Stimulated activated memory B cell treated with anti-CD40 and anti-IgM and Interleukin-4, amounts not matched to agents 10 μg/mL and 1 μg/mL and 100 μg/mL, for 72 hours (primary cell): ENCODE measurements at regions not wholly inside any gene's neighbourhood (a gene's known extent, or its start where the extent isn't known, plus 50 kb on each side); places are given as distances from the start of the nearest gene placed in this dataset.
"Not testable (repeated sequence)": the region's sequence is repeated elsewhere in the genome, so short reads cannot be mapped to it uniquely, and the experiment has no call there.

ENCODE experiments used
- ATAC-seq: fragments of 150-1000 bp; cut with Tn5 transposase; 2 replicates; pipeline ENCODE4 v1.10.0; 2021
- H3K27ac Mint-ChIP-seq: one replicate; pipeline ENCODE4 v1.8.0; 2022; ENCODE audit warnings: mild to moderate bottlenecking, mixed read lengths
- H3K27me3 Mint-ChIP-seq: one replicate; pipeline ENCODE4 v1.8.0; 2022; ENCODE audit warnings: mixed read lengths
- H3K36me3 Mint-ChIP-seq: one replicate; pipeline ENCODE4 v1.8.0; 2022; ENCODE audit warnings: mixed read lengths
- H3K4me1 Mint-ChIP-seq: one replicate; pipeline ENCODE4 v1.8.0; 2022; ENCODE audit warnings: mixed read lengths
- H3K4me3 Mint-ChIP-seq: one replicate; pipeline ENCODE4 v1.8.0; 2022; ENCODE audit warnings: mild to moderate bottlenecking, moderate library complexity, mixed read lengths
- H3K9me3 Mint-ChIP-seq: one replicate; pipeline ENCODE4 v1.8.0; 2022; ENCODE audit warnings: mixed read lengths

DNA sequence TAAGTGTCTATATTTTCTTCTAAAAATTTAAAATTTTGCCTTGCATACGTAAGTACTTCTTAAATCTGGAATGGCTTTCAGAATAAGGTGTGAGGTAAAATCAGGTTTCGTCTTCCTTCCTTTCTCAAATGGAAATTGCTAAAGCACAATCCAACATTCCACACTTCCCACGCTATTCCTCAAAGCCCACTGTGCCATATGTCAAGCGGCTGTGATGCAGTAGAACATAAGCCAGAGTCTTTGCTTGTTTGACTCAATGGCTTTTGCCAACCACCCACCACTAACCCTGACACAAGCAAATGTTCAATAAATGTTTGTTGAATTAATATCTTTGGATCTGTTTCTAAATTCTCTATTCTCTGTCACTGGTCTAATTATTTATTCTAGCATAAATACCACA, 1199.7 kb upstream of the TENM3 start:
- Mint-ChIP-seq H3K9me3 (no peaks in the 10 kb centered on the region), H3K27me3 (no peaks in the 10 kb centered on the region), H3K4me1 (no peaks in the 10 kb centered on the region), H3K4me3 (no peak overlapping the region), H3K27ac (no peak overlapping the region), H3K36me3 (no peaks in the 10 kb centered on the region)
- ATAC-seq: no peak

DNA sequence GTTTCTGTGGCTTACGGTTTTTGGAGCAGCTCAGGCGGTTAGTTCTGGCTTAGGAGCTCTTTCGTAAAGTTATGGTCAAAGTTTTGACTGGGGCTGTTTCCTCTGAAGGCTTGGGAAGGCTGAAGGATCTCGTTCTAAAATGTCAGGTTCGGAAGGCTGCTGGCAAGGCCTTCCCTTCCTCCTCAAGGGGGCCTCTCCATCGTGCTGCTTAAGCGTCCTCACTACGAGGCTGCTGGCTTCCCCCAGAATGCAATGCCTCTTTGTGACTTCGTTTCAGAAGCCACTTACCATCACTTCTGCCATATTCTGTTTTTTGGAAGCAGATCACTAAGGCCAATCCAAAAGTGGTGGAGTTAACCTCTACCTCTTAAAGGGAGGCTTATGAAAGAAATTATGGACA, 1196.4 kb upstream of the TENM3 start:
- no peaks in the 10 kb centered on the region for H3K4me1 Mint-ChIP-seq
- no peaks in the 10 kb centered on the region for H3K27me3 Mint-ChIP-seq
- no peak overlapping the region for H3K27ac Mint-ChIP-seq
- no peak overlapping the region for H3K4me3 Mint-ChIP-seq
- no peak for ATAC-seq
- H3K9me3 Mint-ChIP-seq: no peaks in the 10 kb centered on the region
- no peaks in the 10 kb centered on the region for H3K36me3 Mint-ChIP-seq

DNA sequence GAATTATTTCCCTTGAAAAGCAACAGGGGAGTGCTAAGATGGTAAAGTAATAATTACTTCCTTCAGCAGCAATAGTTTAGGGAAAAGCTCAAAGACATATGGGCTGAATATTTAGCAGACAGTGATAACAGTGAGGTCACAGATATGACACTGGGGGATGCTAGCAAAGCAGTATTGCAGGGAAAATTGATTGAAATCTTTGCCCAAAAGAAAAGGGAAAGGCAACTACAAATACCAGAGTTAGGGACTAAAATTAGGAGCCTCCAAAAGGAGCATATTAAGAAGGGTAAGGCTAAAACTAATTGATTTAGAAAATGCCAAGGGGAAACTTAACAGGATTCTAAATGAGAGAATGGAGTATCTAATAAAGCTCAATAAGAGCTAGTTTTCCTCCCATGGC, 1191.3 kb upstream of the TENM3 start:
- H3K4me3 Mint-ChIP-seq: no peak overlapping the region
- H3K27ac Mint-ChIP-seq: no peak overlapping the region
- ATAC-seq: no peak
- no peaks in the 10 kb centered on the region for H3K27me3 Mint-ChIP-seq
- peaks cover 2% of the 10 kb centered on the region for H3K9me3 Mint-ChIP-seq
- H3K36me3 Mint-ChIP-seq: no peaks in the 10 kb centered on the region
- H3K4me1 Mint-ChIP-seq: no peaks in the 10 kb centered on the region

DNA sequence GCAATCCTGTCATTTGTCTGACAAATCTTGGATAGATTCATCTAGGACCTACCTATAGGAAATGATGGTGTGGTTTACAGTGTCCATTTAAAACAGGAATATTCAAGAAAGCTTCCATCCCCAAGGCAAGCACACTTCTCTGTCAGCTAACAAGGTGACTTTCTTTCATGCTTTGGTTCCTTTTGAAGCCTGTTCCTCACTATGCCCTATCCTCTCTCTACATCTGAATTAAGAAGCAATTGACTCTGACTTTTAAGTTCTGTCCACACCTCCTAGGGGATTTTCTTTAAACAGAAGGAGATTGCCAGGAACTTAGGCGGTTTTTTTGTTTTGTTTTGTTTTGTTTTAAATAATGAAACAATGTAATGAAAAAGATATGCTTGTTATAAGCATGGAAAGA, 1181.4 kb upstream of the TENM3 start:
- no peak overlapping the region for H3K27ac Mint-ChIP-seq
- H3K4me3 Mint-ChIP-seq: no peak overlapping the region
- peaks cover 7% of the 10 kb centered on the region for H3K9me3 Mint-ChIP-seq
- no peaks in the 10 kb centered on the region for H3K36me3 Mint-ChIP-seq
- ATAC-seq: no peak
- no peaks in the 10 kb centered on the region for H3K27me3 Mint-ChIP-seq
- no peaks in the 10 kb centered on the region for H3K4me1 Mint-ChIP-seq

DNA sequence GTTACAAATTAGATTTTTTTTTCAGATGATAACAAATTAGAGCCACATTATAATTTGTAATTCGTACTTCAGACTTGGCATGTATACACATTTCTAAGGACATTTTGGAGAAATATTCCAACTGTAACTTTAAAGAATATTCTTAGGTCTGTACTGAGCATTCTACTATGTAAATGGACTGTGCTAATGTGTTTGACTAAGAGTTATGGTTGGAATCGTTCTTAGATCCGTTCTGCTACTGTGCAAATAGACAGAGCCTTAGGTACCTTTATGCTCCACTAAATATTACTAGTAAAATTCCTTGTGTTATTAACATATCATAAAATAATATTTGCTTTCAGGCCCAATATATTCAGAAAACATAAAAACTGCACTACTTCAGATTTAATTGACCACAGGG, 1180.0 kb upstream of the TENM3 start:
- peaks cover 7% of the 10 kb centered on the region for H3K9me3 Mint-ChIP-seq

DNA sequence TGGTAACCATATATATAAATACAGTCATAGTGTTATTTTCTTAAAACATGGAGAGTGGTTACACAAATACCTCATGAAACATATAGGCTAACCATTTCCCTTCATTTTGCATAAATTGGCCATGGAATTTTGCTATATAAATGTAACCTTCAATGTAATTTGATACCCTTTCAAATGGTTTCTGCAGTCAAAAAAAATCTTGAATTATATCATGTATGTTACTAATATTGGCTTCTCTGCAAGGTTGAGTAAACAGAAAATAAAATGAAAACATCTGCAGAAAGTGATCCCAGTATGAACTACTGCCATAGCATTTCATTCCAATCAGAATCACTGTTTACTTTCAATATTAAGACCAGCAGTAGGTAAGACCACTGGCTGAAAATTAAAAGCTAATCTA, 1165.9 kb upstream of the TENM3 start:
- no peak for ATAC-seq
- no peak overlapping the region for H3K27ac Mint-ChIP-seq
- no peaks in the 10 kb centered on the region for H3K9me3 Mint-ChIP-seq
- H3K4me1 Mint-ChIP-seq: no peaks in the 10 kb centered on the region
- no peaks in the 10 kb centered on the region for H3K27me3 Mint-ChIP-seq
- H3K36me3 Mint-ChIP-seq: no peaks in the 10 kb centered on the region
- no peak overlapping the region for H3K4me3 Mint-ChIP-seq

More for the DNA sequence above, 1180.0 kb upstream of the TENM3 start:
- H3K4me1 Mint-ChIP-seq: no peaks in the 10 kb centered on the region
- no peaks in the 10 kb centered on the region for H3K36me3 Mint-ChIP-seq
- no peak overlapping the region for H3K4me3 Mint-ChIP-seq
- ATAC-seq: no peak
- H3K27ac Mint-ChIP-seq: no peak overlapping the region
- no peaks in the 10 kb centered on the region for H3K27me3 Mint-ChIP-seq

DNA sequence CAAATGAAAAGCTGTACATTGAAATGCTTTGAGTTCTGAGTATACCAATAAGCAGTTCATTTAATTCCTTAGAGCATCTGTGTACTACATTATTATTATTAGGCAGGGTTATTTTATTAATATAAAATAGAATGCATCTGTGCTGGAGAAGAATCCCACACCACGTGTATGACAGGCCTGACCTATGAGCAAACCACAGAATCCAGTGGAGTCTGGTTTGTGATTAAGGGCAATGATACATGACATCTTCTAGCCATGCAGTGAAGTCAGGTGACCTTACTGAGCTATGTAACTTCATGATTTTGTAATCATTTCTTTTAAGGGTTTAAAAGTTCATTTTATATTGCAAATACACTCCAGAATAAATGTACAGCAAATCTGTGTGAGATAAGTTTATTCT, 1165.0 kb upstream of the TENM3 start:
- H3K9me3 Mint-ChIP-seq: no peaks in the 10 kb centered on the region

DNA sequence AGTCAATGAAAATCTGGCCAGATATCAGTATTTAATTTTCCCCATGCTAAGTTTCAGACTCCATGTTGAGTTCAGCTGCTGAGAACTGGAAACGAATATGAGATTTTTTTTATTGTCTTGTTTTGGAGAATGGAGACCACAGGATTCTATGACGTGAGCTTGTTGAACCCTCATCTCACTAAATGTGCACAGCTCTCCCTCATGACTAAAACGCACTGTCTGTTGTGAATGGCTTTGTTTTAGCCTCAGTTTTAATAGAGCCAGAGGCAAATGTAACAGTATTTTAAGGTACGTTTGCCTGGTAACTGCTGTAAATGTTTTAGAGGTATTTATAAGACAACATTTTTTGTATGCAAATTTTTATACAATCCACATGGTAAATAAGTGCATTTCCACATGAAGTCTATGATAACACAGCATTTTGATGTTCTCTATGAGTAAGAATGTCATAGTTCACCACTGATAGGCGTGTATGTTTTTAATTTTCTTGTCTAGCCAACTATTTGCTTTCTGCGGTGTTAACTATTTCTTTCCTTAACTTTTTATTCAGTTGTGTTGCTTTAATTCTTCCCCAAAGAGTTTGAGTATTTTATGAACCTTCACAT, 1159.3 kb upstream of the TENM3 start:
- no peaks in the 10 kb centered on the region for H3K4me1 Mint-ChIP-seq
- no peaks in the 10 kb centered on the region for H3K36me3 Mint-ChIP-seq
- H3K27ac Mint-ChIP-seq: no peak overlapping the region

More for the DNA sequence above, 1165.0 kb upstream of the TENM3 start:
- no peak overlapping the region for H3K27ac Mint-ChIP-seq
- H3K27me3 Mint-ChIP-seq: no peaks in the 10 kb centered on the region
- no peak for ATAC-seq
- no peaks in the 10 kb centered on the region for H3K4me1 Mint-ChIP-seq
- H3K4me3 Mint-ChIP-seq: no peak overlapping the region
- H3K36me3 Mint-ChIP-seq: no peaks in the 10 kb centered on the region

DNA sequence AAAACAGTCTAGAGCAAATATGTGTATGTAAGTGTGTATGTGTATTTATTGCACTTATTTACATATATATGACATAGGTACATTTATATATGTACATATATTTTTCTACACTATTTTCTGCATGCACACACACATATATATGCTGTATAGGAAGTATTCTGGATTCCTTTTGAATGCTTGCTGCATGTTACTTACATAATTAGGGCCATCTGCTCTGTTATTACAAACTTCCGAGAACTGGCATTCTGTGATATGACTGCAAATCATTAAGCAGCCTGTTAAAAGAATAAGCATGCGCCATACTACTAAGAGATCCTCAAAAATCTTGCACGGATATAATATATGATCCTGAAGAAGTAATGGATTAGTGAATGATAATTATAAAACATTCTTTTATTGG, 1157.6 kb upstream of the TENM3 start:
- no peaks in the 10 kb centered on the region for H3K4me1 Mint-ChIP-seq
- H3K9me3 Mint-ChIP-seq: peaks cover 4% of the 10 kb centered on the region
- no peak for ATAC-seq
- no peak overlapping the region for H3K4me3 Mint-ChIP-seq
- no peaks in the 10 kb centered on the region for H3K27me3 Mint-ChIP-seq
- no peak overlapping the region for H3K27ac Mint-ChIP-seq
- H3K36me3 Mint-ChIP-seq: no peaks in the 10 kb centered on the region

More for the DNA sequence above, 1159.3 kb upstream of the TENM3 start:
- ATAC-seq: no peak
- H3K27me3 Mint-ChIP-seq: no peaks in the 10 kb centered on the region
- no peak overlapping the region for H3K4me3 Mint-ChIP-seq
- no peaks in the 10 kb centered on the region for H3K9me3 Mint-ChIP-seq

DNA sequence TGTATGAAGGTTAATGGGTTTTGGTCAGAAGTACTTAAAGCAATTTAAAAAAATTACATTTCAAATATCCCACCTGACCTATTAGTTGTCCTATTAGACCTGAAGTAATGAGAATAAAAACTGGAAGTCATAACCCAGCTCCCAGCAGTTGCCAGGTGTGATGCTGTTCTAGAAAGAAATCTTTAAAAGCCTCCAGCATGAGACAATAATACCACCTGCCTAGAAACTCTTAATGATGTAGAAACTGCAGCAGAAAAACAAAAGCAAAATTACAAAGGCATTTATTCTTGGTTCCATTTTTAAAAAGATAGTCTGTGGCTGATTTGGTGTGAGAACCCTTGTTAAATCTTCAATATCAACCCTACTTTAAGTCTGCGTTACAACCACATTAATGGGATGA, 1137.7 kb upstream of the TENM3 start:
- Mint-ChIP-seq H3K4me3 (no peak overlapping the region), H3K27ac (no peak overlapping the region), H3K9me3 (peaks cover 6% of the 10 kb centered on the region), H3K27me3 (no peaks in the 10 kb centered on the region), H3K4me1 (no peaks in the 10 kb centered on the region), H3K36me3 (no peaks in the 10 kb centered on the region)
- ATAC-seq: no peak

DNA sequence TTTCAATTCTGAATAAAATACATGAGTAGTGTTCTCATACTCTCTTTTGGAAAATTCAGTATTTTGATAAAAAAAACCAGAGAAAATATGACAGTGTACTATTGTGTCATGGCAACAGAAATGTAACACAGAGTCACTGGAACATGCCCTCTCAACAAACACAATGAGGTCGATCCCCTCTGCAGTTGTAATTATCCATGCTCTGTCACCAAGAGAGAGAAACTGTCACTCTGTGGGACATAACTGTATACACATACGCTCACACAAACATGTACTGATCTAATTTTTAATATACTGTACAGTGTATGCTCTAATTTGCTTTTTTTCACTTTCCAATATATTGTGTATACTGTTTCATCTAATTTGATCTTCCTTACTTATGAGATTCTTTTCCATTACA, 1136.8 kb upstream of the TENM3 start:
- no peaks in the 10 kb centered on the region for H3K36me3 Mint-ChIP-seq
- H3K4me3 Mint-ChIP-seq: no peak overlapping the region
- H3K27ac Mint-ChIP-seq: no peak overlapping the region
- H3K9me3 Mint-ChIP-seq: peaks cover 6% of the 10 kb centered on the region
- no peak for ATAC-seq
- H3K4me1 Mint-ChIP-seq: no peaks in the 10 kb centered on the region
- H3K27me3 Mint-ChIP-seq: no peaks in the 10 kb centered on the region

DNA sequence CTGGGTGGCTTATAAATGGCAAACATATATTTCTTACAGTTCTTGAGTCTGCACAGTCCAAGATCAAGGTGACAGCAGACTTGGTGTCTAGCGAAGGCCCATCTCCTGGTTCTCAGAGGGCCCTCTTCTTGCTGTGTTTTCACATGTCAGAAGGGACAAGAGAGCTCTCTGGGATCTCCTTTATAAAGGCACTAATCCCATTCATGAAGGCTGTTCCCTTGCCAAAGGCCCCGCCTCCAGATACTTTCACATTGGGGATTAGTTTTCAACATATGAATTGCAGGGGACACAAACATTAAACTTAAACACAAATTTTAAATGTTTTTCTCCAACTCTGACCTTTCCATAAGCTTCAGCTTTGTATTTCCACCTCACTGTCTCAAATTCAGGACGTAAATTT, 1135.0 kb upstream of the TENM3 start:
- Mint-ChIP-seq H3K4me3 (no peak overlapping the region), H3K36me3 (no peaks in the 10 kb centered on the region), H3K4me1 (no peaks in the 10 kb centered on the region), H3K27ac (no peak overlapping the region), H3K27me3 (no peaks in the 10 kb centered on the region), H3K9me3 (no peaks in the 10 kb centered on the region)
- no peak for ATAC-seq

DNA sequence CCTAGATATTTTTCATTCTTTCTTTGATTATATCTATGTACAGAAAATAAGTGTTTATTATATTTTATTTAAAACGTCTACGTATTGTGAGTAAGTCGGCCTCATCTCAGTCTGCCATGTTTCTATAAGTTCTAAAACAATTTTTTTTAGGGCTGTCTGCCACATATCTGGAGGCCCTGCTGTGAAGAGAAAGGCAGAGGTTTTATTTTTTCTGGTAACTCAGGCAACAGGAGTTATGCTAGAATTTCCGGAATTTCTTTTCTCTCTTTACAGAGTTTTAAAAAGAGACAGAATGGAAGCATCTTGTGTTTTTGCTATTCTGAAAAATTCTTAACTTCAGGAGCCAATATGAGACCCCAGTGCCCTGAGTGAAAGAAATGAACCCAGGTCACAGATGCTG, 1124.0 kb upstream of the TENM3 start:
- Mint-ChIP-seq H3K9me3 (no peaks in the 10 kb centered on the region), H3K4me3 (no peak overlapping the region), H3K27me3 (no peaks in the 10 kb centered on the region), H3K36me3 (no peaks in the 10 kb centered on the region), H3K4me1 (no peaks in the 10 kb centered on the region), H3K27ac (no peak overlapping the region)
- ATAC-seq: no peak

DNA sequence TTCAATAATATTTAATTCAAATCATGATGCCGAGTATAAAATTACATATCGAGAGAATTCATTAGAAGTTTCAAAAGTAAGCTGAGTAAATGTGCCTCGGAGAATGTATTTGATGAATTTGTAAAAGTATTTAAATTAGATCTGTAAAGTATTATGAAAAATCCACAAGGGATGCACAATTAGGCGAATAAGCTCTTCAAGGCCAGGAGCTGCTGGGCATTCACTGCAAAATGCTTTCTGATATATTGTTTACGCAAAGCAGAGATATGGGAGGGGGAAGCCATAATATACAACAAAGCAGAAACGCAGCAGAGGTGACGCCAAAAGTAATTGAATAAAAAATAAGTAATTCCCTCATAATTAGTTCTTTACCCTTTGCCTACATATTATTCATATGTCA, 1121.5 kb upstream of the TENM3 start:
- no peak for ATAC-seq
- Mint-ChIP-seq H3K9me3 (peaks cover under 1% of the 10 kb centered on the region), H3K36me3 (no peaks in the 10 kb centered on the region), H3K27me3 (no peaks in the 10 kb centered on the region), H3K4me3 (no peak overlapping the region), H3K4me1 (no peaks in the 10 kb centered on the region), H3K27ac (no peak overlapping the region)

DNA sequence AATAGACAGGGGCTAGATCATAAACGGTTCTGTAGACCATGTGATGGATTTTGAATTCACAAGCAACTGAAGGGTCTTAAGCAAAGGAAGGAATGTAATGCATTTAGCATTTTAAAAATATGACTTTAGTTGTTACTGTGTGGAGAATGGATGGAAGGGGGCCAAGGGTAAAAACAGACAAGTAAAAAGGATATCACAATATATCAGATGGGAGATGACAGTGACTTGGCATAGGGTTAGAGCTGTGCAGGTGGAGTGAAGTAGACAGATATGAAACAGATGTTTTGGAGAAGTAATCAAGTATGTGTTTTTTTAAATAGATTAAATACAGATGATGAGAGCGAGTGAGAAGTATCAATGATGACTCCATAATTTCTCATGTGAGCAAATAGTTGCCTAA, 1116.0 kb upstream of the TENM3 start:
- H3K27me3 Mint-ChIP-seq: no peaks in the 10 kb centered on the region
- peaks cover 22% of the 10 kb centered on the region for H3K9me3 Mint-ChIP-seq
- H3K4me3 Mint-ChIP-seq: no peak overlapping the region
- no peaks in the 10 kb centered on the region for H3K36me3 Mint-ChIP-seq
- ATAC-seq: no peak
- H3K27ac Mint-ChIP-seq: no peak overlapping the region
- H3K4me1 Mint-ChIP-seq: no peaks in the 10 kb centered on the region

DNA sequence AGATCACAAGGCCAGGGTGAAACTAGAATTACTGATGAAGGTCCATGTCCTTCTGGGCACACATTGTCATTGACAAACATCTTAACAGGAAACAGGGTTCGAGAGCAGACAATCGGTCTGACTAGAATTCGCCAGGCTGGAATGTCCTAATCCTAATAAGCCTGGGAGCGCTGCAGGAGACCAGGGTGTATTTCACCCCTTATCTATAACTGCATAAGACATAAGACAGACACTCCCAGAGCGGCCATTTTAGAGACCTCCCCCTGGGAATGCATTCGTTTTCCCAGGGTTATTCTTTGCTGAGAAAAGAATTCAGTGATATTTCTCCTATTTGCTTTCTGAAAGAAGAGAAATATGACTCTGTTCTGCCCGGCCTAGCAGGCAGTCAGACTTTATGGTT, 1112.9 kb upstream of the TENM3 start:
- not testable (repeated sequence) for H3K27ac Mint-ChIP-seq, H3K4me1 Mint-ChIP-seq, H3K36me3 Mint-ChIP-seq, H3K4me3 Mint-ChIP-seq, H3K27me3 Mint-ChIP-seq, ATAC-seq
- H3K9me3 Mint-ChIP-seq: peaks cover 22% of the 10 kb centered on the region

DNA sequence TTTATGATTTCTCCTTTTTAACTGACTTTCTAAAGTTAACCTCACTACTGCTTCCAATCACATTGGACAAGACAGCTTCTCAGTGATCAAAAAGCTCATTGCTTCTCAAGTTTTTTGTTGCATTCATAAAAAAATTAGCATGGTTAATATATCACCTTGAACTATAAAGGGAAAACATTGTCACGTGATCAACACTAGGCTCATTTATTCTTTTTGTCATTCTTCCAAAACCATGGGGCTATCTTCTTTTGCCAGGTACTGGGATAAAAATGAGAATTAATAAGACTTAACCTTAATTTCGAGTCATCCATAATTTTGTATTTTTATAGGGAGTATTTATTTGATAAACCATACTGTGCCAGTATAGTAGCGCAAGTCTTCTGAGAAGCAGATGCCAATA, 1105.9 kb upstream of the TENM3 start:
- no peaks in the 10 kb centered on the region for H3K27me3 Mint-ChIP-seq
- no peak for ATAC-seq
- H3K9me3 Mint-ChIP-seq: no peaks in the 10 kb centered on the region
- no peak overlapping the region for H3K4me3 Mint-ChIP-seq
- H3K36me3 Mint-ChIP-seq: no peaks in the 10 kb centered on the region
- H3K4me1 Mint-ChIP-seq: no peaks in the 10 kb centered on the region
- no peak overlapping the region for H3K27ac Mint-ChIP-seq
